ENCODE measurements at regions not wholly inside any gene's neighbourhood (a gene's known extent, or its start where the extent isn't known, plus 50 kb on each side); places are given as distances from the start of the nearest gene placed in this dataset.
A peak's percentile ranks its signal among the peaks of the same experiment; 100 is the strongest.

DNA sequence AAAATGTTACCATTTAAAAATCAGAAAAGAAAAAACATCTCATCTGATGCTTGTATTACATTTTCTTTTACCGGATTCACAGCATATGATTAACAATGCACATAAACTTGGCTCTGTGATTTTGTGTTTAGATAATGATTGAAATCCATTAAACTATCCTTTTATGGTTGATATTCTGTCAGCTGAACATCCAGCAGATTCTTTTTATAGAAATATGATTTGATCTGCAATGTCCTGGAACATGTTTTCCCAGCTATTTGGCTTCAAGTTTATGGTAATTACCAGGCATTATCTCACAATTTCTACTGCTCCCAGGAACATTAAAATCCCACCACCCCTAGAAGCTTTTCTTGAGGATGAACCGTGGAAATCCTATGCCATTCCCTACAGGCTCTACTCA lies 205.7 kb upstream of the TET2 start:
- no peak for ATAC-seq (ENCODE audit: poor library complexity)
- H3K27ac ChIP-seq (ENCODE audit: low read depth in 1 of 2, low read length in 2 of 2) = no peak overlapping the region
- ChIA-PET CTCF (no interaction called here), POLR2A (no interaction called here)
- peaks cover 13% of the 10 kb centered on the region for H3K4me1 Mint-ChIP-seq (ENCODE audit: low read depth)
- H3K9me3 ChIP-seq (ENCODE audit: control insufficient read depth in 1 of 2, insufficient read depth in 1 of 2, low read length in 2 of 2) = no peaks in the 10 kb centered on the region
- no peaks in the 10 kb centered on the region for H3K9me3 Mint-ChIP-seq
- no peak overlapping the region for H3K27ac Mint-ChIP-seq
- TF ChIP-seq, protein P1, sequence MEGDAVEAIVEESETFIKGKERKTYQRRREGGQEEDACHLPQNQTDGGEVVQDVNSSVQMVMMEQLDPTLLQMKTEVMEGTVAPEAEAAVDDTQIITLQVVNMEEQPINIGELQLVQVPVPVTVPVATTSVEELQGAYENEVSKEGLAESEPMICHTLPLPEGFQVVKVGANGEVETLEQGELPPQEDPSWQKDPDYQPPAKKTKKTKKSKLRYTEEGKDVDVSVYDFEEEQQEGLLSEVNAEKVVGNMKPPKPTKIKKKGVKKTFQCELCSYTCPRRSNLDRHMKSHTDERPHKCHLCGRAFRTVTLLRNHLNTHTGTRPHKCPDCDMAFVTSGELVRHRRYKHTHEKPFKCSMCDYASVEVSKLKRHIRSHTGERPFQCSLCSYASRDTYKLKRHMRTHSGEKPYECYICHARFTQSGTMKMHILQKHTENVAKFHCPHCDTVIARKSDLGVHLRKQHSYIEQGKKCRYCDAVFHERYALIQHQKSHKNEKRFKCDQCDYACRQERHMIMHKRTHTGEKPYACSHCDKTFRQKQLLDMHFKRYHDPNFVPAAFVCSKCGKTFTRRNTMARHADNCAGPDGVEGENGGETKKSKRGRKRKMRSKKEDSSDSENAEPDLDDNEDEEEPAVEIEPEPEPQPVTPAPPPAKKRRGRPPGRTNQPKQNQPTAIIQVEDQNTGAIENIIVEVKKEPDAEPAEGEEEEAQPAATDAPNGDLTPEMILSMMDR (IDR thresholded peaks at IDR 0.05) = no peak
- no peaks in the 10 kb centered on the region for H3K36me3 Mint-ChIP-seq (ENCODE audit: low read depth)
- intact Hi-C loops (cut with DNase I, micrococcal nuclease) = no loop called here
- H3K4me3 Mint-ChIP-seq = no peak overlapping the region
- no peaks in the 10 kb centered on the region for H3K27me3 Mint-ChIP-seq
- H3K4me1 ChIP-seq (ENCODE audit: insufficient read depth, low read length) = no peaks in the 10 kb centered on the region
- DNase-seq = no peak
- no peaks in the 10 kb centered on the region for H3K27me3 ChIP-seq (ENCODE audit: control insufficient read depth in 1 of 2, insufficient read depth in 2 of 2, low read length in 2 of 2)
- H3K4me3 ChIP-seq (ENCODE audit: low read length) = no peak overlapping the region
- no peaks in the 10 kb centered on the region for H3K36me3 ChIP-seq (ENCODE audit: insufficient read depth, low read length)

DNA sequence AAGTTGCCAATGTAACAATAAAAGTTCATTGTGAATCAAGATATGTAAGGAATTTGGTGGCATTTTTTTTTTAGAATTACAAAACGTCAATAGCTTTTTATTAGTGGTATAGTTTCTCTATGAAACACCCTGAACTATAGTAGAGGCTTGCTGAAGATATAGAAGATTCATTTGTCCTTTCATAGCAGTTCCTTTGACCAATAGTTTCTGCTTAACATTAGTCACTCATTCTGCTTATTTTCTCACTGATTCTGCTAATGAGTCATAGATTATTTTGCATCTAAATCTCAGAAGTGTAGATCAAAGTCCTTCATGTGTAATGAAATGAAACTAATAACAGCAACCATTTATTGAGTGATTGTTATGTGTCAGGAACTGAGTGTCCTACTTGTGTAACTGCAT lies 205.0 kb upstream of the TET2 start:
- DNase-seq (no peak), ATAC-seq (ENCODE audit: poor library complexity) (no peak)
- no peak overlapping the region for H3K27ac Mint-ChIP-seq
- ChIA-PET POLR2A (no interaction called here), CTCF (no interaction called here)
- H3K27me3 Mint-ChIP-seq = no peaks in the 10 kb centered on the region
- no peak overlapping the region for H3K27ac ChIP-seq (ENCODE audit: low read depth in 1 of 2, low read length in 2 of 2)
- no peaks in the 10 kb centered on the region for H3K36me3 Mint-ChIP-seq (ENCODE audit: low read depth)
- H3K4me3 Mint-ChIP-seq = no peak overlapping the region
- H3K9me3 Mint-ChIP-seq = no peaks in the 10 kb centered on the region
- H3K27me3 ChIP-seq (ENCODE audit: control insufficient read depth in 1 of 2, insufficient read depth in 2 of 2, low read length in 2 of 2) = no peaks in the 10 kb centered on the region
- H3K36me3 ChIP-seq (ENCODE audit: insufficient read depth, low read length) = no peaks in the 10 kb centered on the region
- no peak overlapping the region for H3K4me3 ChIP-seq (ENCODE audit: low read length)
- TF ChIP-seq, protein P1 (IDR thresholded peaks at IDR 0.05) = no peak
- peaks cover 13% of the 10 kb centered on the region for H3K4me1 Mint-ChIP-seq (ENCODE audit: low read depth)
- intact Hi-C loops (cut with DNase I, micrococcal nuclease) = no loop called here
- H3K4me1 ChIP-seq (ENCODE audit: insufficient read depth, low read length) = no peaks in the 10 kb centered on the region
- H3K9me3 ChIP-seq (ENCODE audit: control insufficient read depth in 1 of 2, insufficient read depth in 1 of 2, low read length in 2 of 2) = no peaks in the 10 kb centered on the region

DNA sequence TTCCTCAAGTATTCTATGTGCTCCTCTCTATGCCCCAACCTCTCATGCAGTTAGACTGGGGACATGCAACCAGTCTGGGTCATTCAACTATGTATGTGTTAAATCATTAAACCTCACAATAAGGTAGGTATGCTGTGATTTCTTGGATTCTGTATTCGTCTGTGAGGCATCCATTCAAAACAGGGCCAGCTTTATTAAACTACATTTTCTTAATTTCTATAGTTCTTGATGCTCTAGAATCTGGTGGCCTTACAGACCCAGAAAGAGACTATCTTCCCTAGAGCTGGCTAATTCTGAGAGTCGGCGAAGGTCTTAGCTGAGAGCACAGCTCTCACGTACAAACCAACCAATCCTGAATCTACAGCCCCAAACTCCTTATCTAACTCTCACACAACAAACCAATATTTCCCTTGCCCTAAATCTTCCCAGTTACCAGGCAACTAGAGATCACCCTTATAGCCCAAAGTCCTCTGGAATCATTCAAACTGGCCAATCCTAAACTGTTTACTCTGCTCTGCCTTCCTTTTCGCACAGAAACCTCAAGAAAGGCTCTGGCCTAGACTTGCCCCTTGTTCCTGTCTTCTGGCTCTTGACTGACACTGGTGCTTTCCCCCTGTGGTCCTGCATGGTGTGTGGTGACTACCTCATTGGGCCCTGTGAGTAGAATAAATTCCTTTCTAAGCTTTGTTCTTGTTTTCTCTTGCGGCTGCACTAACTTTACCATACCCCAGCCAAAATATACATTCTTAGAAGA lies 203.5 kb upstream of the TET2 start:
- intact Hi-C loops (cut with DNase I, micrococcal nuclease) = no loop called here
- no peak overlapping the region for H3K4me3 Mint-ChIP-seq
- ChIA-PET CTCF (no interaction called here), POLR2A (no interaction called here)
- Histone ChIP-seq H3K36me3 (ENCODE audit: insufficient read depth, low read length) (no peaks in the 10 kb centered on the region), H3K27me3 (ENCODE audit: control insufficient read depth in 1 of 2, insufficient read depth in 2 of 2, low read length in 2 of 2) (no peaks in the 10 kb centered on the region), H3K4me3 (ENCODE audit: low read length) (no peak overlapping the region), H3K4me1 (ENCODE audit: insufficient read depth, low read length) (no peaks in the 10 kb centered on the region), H3K9me3 (ENCODE audit: control insufficient read depth in 1 of 2, insufficient read depth in 1 of 2, low read length in 2 of 2) (no peaks in the 10 kb centered on the region), H3K27ac (ENCODE audit: low read depth in 1 of 2, low read length in 2 of 2) (no peak overlapping the region)
- peaks cover 11% of the 10 kb centered on the region for H3K4me1 Mint-ChIP-seq (ENCODE audit: low read depth)
- no peaks in the 10 kb centered on the region for H3K9me3 Mint-ChIP-seq
- peak in 3 of 14 experiments; percentile 3 to 41 (median 16) for DNase-seq
- ATAC-seq (ENCODE audit: poor library complexity) = peak; percentile 26
- H3K36me3 Mint-ChIP-seq (ENCODE audit: low read depth) = no peaks in the 10 kb centered on the region
- H3K27me3 Mint-ChIP-seq = no peaks in the 10 kb centered on the region
- TF ChIP-seq, protein P1 (IDR thresholded peaks at IDR 0.05) = no peak
- no peak overlapping the region for H3K27ac Mint-ChIP-seq

Data from CD4-positive, alpha-beta T cell (primary cell).